ENCODE measurements at regions not wholly inside any gene's neighbourhood (a gene's known extent, or its start where the extent isn't known, plus 50 kb on each side); places are given as distances from the start of the nearest gene placed in this dataset.
A peak's percentile ranks its signal among the peaks of the same experiment; 100 is the strongest.

GRCh38 chr6:150734235-150734634 lies 131.3 kb upstream of the MTHFD1L start:
- DNase-seq (ENCODE audit: low read depth) (peak; percentile 94), FAIRE-seq (peak; percentile 64)
- Histone ChIP-seq H3K36me3 (ENCODE audit: control insufficient read depth, insufficient read depth, low read length) (no peaks in the 10 kb centered on the region), H3K27me3 (ENCODE audit: control insufficient read depth, insufficient read depth, low read length) (no peaks in the 10 kb centered on the region), H3K4me3 (ENCODE audit: low read depth, low read length) (no peak overlapping the region)
- TF ChIP-seq CTCF (IDR thresholded peaks at IDR 0.05; ENCODE audit: insufficient read depth, low read length, severe bottlenecking), result no peak

DNA sequence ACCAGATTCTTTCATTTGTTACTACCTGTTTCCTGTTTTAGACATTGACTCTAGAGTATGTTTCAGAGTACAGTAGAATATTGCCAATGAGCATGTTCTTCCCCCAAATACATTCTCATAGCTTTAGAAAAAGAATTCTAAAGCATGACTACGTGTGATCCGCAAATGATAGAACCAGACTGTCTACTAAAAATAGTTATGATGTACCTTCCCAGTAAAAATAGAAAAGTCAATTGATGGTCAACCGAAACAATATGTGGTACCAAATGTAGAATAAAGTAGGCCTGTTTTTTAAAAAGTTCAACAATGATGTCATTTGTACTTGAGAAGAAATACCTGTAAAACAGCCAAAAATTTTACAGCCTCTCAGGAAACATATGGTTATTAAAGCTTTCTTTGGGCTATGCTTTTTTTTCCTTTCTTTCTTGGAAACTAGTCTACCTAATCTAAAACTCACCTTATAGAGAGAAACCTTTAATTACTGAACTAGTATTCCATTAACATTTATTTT lies 130.1 kb upstream of the MTHFD1L start:
- H3K4me3 ChIP-seq (ENCODE audit: low read depth, low read length), result no peak overlapping the region
- TF ChIP-seq CTCF (IDR thresholded peaks at IDR 0.05; ENCODE audit: insufficient read depth, low read length, severe bottlenecking), result no peak
- H3K36me3 ChIP-seq (ENCODE audit: control insufficient read depth, insufficient read depth, low read length), result no peaks in the 10 kb centered on the region
- DNase-seq (ENCODE audit: low read depth), result no peak
- no peaks in the 10 kb centered on the region for H3K27me3 ChIP-seq (ENCODE audit: control insufficient read depth, insufficient read depth, low read length)
- FAIRE-seq, result no peak

- FAIRE-seq (no peak), DNase-seq (ENCODE audit: low read depth) (no peak)
- Histone ChIP-seq H3K27me3 (ENCODE audit: control insufficient read depth, insufficient read depth, low read length) (no peaks in the 10 kb centered on the region), H3K36me3 (ENCODE audit: control insufficient read depth, insufficient read depth, low read length) (no peaks in the 10 kb centered on the region), H3K4me3 (ENCODE audit: low read depth, low read length) (no peak overlapping the region)
- no peak for TF ChIP-seq CTCF (IDR thresholded peaks at IDR 0.05; ENCODE audit: insufficient read depth, low read length, severe bottlenecking)
Observed at GRCh38 chr6:150738092-150738629, 127.3 kb upstream of the MTHFD1L start.

DNA sequence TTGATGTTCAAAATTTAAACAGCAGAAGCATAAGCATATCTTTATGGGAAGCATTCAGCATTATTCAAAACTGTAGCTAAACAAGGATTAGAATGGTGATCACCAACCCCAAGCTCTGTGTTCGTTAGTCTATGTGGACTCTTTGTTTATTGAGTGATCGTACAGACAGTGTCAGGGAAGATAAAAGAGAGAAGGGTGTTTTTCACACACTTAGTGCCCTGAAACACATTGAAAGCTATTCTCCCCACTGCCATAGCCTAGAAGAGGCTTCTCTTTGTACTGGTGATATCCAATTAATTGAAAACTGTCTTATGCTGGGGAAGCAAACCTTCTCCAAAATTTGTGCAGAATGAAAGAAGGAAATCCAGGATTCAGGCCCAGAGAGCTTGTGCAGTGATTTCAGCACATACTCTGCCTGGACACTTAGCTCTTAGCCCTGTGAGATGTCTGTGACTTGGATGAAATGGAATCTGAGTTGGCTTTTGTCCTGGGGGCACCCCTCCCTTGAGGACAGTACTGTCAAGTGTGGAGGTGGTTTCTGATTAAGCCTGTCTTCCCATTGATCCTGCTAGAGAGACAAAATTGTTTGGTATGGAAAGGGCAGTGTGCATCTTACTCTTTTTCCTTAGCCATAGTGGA lies 125.7 kb upstream of the MTHFD1L start:
- FAIRE-seq (no peak), DNase-seq (ENCODE audit: low read depth) (peak; percentile 36)
- Histone ChIP-seq H3K27me3 (ENCODE audit: control insufficient read depth, insufficient read depth, low read length) (no peaks in the 10 kb centered on the region), H3K36me3 (ENCODE audit: control insufficient read depth, insufficient read depth, low read length) (no peaks in the 10 kb centered on the region), H3K4me3 (ENCODE audit: low read depth, low read length) (no peak overlapping the region)
- no peak for TF ChIP-seq CTCF (IDR thresholded peaks at IDR 0.05; ENCODE audit: insufficient read depth, low read length, severe bottlenecking)

DNA sequence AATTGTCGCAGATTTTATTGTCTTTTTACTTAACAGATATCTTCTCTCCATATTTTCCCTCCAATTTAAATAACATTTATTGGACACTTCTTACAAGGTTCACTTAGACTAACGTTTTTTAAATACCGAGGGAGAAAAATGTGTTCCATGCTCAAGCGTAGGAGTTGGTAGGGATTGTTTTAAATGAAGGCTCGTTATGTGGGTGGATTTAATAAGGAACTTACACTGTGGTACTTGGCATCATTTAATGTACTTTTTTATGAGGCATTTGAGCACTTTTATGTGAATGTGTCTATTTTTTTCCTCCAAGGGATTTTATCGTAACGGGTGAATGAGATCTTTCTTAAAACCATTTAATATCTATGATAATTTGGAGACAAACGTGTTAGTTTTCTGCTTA lies 125.0 kb upstream of the MTHFD1L start:
- no peak for TF ChIP-seq CTCF (IDR thresholded peaks at IDR 0.05; ENCODE audit: insufficient read depth, low read length, severe bottlenecking)
- Histone ChIP-seq H3K27me3 (ENCODE audit: control insufficient read depth, insufficient read depth, low read length) (no peaks in the 10 kb centered on the region), H3K36me3 (ENCODE audit: control insufficient read depth, insufficient read depth, low read length) (no peaks in the 10 kb centered on the region), H3K4me3 (ENCODE audit: low read depth, low read length) (no peak overlapping the region)
- DNase-seq (ENCODE audit: low read depth) (no peak), FAIRE-seq (no peak)
